ENCODE measurements at regions not wholly inside any gene's neighbourhood (a gene's known extent, or its start where the extent isn't known, plus 50 kb on each side); places are given as distances from the start of the nearest gene placed in this dataset.

- CTCF ChIA-PET = no interaction called here
- no peak for TF ChIP-seq ZNF624 (tag by site-specific recombination; IDR thresholded peaks at IDR 0.05)
- TF ChIP-seq TRIM28 (IDR thresholded peaks at IDR 0.05; ENCODE audit: borderline replicate concordance, low read length) = no peak
- TF ChIP-seq ZNF175 (tag by site-specific recombination; IDR thresholded peaks at IDR 0.05) = no peak
- TF ChIP-seq ZXDB (tag by site-specific recombination; IDR thresholded peaks at IDR 0.05) = no peak
- no peak for TF ChIP-seq ZNF555 (tag by site-specific recombination; conservative IDR thresholded peaks at IDR 0.05)
- no peak for TF ChIP-seq ZNF2 (tag by site-specific recombination; IDR thresholded peaks at IDR 0.05)
- no peak for TF ChIP-seq ZNF747 (tag by site-specific recombination; IDR thresholded peaks at IDR 0.05)
- no peak for TF ChIP-seq ZNF48 (tag by site-specific recombination; IDR thresholded peaks at IDR 0.05)
- no peak for TF ChIP-seq ZNF423 (tag by site-specific recombination; IDR thresholded peaks at IDR 0.05)
- no peak for TF ChIP-seq ZNF132 (tag by site-specific recombination; IDR thresholded peaks at IDR 0.05; ENCODE audit: borderline replicate concordance)
- TF ChIP-seq ZNF155 (tag by site-specific recombination; IDR thresholded peaks at IDR 0.05) = no peak
- TF ChIP-seq ZNF302 (tag by site-specific recombination; IDR thresholded peaks at IDR 0.05; ENCODE audit: low read depth) = no peak
- no peak for TF ChIP-seq ZNF623 (tag by site-specific recombination; IDR thresholded peaks at IDR 0.05)
- TF ChIP-seq, protein P1, sequence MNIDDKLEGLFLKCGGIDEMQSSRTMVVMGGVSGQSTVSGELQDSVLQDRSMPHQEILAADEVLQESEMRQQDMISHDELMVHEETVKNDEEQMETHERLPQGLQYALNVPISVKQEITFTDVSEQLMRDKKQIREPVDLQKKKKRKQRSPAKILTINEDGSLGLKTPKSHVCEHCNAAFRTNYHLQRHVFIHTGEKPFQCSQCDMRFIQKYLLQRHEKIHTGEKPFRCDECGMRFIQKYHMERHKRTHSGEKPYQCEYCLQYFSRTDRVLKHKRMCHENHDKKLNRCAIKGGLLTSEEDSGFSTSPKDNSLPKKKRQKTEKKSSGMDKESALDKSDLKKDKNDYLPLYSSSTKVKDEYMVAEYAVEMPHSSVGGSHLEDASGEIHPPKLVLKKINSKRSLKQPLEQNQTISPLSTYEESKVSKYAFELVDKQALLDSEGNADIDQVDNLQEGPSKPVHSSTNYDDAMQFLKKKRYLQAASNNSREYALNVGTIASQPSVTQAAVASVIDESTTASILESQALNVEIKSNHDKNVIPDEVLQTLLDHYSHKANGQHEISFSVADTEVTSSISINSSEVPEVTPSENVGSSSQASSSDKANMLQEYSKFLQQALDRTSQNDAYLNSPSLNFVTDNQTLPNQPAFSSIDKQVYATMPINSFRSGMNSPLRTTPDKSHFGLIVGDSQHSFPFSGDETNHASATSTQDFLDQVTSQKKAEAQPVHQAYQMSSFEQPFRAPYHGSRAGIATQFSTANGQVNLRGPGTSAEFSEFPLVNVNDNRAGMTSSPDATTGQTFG (tag by site-specific recombination; IDR thresholded peaks at IDR 0.05; ENCODE audit: borderline replicate concordance) = no peak
- no peak for TF ChIP-seq ZNF501 (tag by site-specific recombination; IDR thresholded peaks at IDR 0.05)
- no peak for TF ChIP-seq ZNF600 (tag by site-specific recombination; IDR thresholded peaks at IDR 0.05)
- no peak for TF ChIP-seq ZBTB20 (tag by site-specific recombination; IDR thresholded peaks at IDR 0.05)
- no peak for TF ChIP-seq ZNF335 (tag by site-specific recombination; conservative IDR thresholded peaks at IDR 0.05)
- no peak overlapping the region for H3K4me3 ChIP-seq (ENCODE audit: low read depth, low read length)
- H3K4me1 ChIP-seq (ENCODE audit: control insufficient read depth, insufficient read depth, low read length) = no peaks in the 10 kb centered on the region
- no peaks in the 10 kb centered on the region for H3K9me3 ChIP-seq (ENCODE audit: control insufficient read depth, insufficient read depth, low read depth, low read length)
- no peak overlapping the region for H3K27ac ChIP-seq (ENCODE audit: extremely low read depth, low read depth, low read length)
- no peaks in the 10 kb centered on the region for H3K36me3 ChIP-seq (ENCODE audit: control insufficient read depth in 2 of 2, insufficient read depth in 1 of 2, low read length in 2 of 2)
- POLR2A ChIA-PET = no interaction called here
These were observed 1240.3 kb upstream of the ACVR2A start for GRCh38 chr2:146604521-146604920.

DNA sequence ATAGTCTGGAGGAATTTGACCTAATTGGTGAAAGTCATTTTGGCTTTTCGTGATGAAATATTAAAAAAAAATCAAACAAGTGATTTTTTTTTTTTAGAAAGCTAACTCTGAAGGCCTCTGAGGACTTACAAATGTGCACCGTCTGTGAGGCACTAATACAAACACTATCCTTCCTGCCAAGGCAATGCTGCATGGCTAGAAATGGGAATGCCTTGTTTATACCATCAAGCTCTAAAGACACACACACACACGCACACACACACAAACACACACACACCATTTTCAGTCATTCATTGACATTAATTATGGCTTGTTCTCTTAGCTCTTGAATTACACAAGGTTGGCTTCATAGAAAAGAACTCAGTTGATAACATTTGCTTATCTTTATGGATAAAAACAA lies 1242.0 kb upstream of the ACVR2A start:
- H3K4me1 ChIP-seq (ENCODE audit: control insufficient read depth, insufficient read depth, low read length) = no peaks in the 10 kb centered on the region
- no peak overlapping the region for H3K4me3 ChIP-seq (ENCODE audit: low read depth, low read length)
- no peaks in the 10 kb centered on the region for H3K36me3 ChIP-seq (ENCODE audit: control insufficient read depth in 2 of 2, insufficient read depth in 1 of 2, low read length in 2 of 2)
- no peak overlapping the region for H3K27ac ChIP-seq (ENCODE audit: extremely low read depth, low read depth, low read length)
- POLR2A ChIA-PET = no interaction called here
- TF ChIP-seq GLIS2 (tag by site-specific recombination; IDR thresholded peaks at IDR 0.05) = no peak
- no peak for TF ChIP-seq ZNF202 (tag by site-specific recombination; IDR thresholded peaks at IDR 0.05; ENCODE audit: borderline replicate concordance)
- TF ChIP-seq, protein P2, sequence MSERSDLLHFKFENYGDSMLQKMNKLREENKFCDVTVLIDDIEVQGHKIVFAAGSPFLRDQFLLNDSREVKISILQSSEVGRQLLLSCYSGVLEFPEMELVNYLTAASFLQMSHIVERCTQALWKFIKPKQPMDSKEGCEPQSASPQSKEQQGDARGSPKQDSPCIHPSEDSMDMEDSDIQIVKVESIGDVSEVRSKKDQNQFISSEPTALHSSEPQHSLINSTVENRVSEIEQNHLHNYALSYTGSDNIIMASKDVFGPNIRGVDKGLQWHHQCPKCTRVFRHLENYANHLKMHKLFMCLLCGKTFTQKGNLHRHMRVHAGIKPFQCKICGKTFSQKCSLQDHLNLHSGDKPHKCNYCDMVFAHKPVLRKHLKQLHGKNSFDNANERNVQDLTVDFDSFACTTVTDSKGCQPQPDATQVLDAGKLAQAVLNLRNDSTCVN (tag by site-specific recombination; optimal IDR thresholded peaks at IDR 0.05) = no peak
- no peak for TF ChIP-seq GLIS1 (tag by site-specific recombination; IDR thresholded peaks at IDR 0.05)
- no peak for TF ChIP-seq ZNF664 (tag by site-specific recombination; IDR thresholded peaks at IDR 0.05)
- TF ChIP-seq ZNF302 (tag by site-specific recombination; IDR thresholded peaks at IDR 0.05; ENCODE audit: low read depth) = no peak
- no peak for TF ChIP-seq ZNF404 (tag by site-specific recombination; IDR thresholded peaks at IDR 0.05)
- no peak for TF ChIP-seq OSR2 (tag by site-specific recombination; IDR thresholded peaks at IDR 0.05)
- TF ChIP-seq ZNF239 (tag by site-specific recombination; IDR thresholded peaks at IDR 0.05) = no peak
- TF ChIP-seq HIC1 (tag by site-specific recombination; IDR thresholded peaks at IDR 0.05) = no peak
- TF ChIP-seq ZNF354C (tag by site-specific recombination; IDR thresholded peaks at IDR 0.05; ENCODE audit: borderline replicate concordance, low read depth) = no peak
- TF ChIP-seq ZBTB44 (tag by site-specific recombination; IDR thresholded peaks at IDR 0.05) = no peak
- TF ChIP-seq YY1 (tag by site-specific recombination; IDR thresholded peaks at IDR 0.05) = no peak
- TF ChIP-seq ZNF324 (tag by site-specific recombination; IDR thresholded peaks at IDR 0.05) = no peak
- CTCF ChIA-PET = no interaction called here
- no peaks in the 10 kb centered on the region for H3K9me3 ChIP-seq (ENCODE audit: control insufficient read depth, insufficient read depth, low read depth, low read length)

Data from HEK293 (cell line).